Erythroblast (primary cell): ENCODE measurements at regions not wholly inside any gene's neighbourhood (a gene's known extent, or its start where the extent isn't known, plus 50 kb on each side); places are given as distances from the start of the nearest gene placed in this dataset.

Experiments
- GATA1 ChIP-seq: IDR thresholded peaks from 2 replicates; pipeline ENCODE4 v1.6.1; 2011; ENCODE audit warnings: low read depth, mild to moderate bottlenecking, control low read depth, low read length, moderate library complexity
- POLR2A ChIP-seq: IDR thresholded peaks from 2 replicates; pipeline ENCODE4 v1.6.1; 2011; ENCODE audit warnings: mild to moderate bottlenecking, low read length

DNA sequence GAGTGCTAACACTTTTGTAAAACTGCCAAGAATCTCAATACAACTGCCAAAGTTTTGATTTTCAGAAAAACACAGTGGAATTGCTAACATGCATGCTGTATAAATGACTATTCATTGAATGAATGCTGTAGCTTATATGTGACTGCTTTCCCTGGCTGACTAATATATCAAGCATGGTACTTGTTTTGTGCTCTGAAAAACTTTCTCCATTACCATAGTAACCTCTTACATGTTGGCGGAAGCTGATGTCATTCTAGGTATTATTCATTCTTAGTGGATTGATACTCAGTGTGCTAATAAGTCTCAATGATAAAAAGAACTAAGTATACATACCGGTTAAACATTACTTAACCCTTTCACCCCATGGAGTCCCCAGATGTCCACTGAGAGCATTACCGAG lies 166.1 kb upstream of the MYO16 start:
- TF ChIP-seq POLR2A (no peak), GATA1 (no peak)
